GM19395 (cell line): ENCODE measurements at regions not wholly inside any gene's neighbourhood (a gene's known extent, or its start where the extent isn't known, plus 50 kb on each side); places are given as distances from the start of the nearest gene placed in this dataset.

Experiments
- ATAC-seq: cut with Tn5 transposase; IDR thresholded peaks from one replicate; pipeline ENCODE4 v1.9.1; 2021; ENCODE audit warnings: mild to moderate bottlenecking, moderate library complexity; ENCODE audit not compliant: unreplicated experiment

DNA sequence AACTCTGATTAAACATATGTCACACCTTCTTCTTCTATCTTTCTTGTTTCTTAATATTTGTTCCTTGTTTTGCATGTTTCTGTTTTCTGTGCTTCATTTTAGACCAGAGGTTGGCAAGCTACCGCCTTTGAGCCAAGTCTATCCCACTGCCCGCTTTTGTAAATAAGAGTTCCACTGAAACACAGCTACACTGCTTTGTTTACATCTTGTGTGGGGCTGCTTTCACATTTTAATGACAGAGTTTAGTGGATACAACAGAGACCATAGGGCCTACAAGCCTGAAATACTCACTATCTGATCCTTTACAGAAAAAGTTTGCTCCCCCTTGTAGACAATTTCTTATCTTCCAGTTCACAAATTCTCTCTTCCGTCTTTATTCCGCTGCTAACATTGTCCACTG, 109.4 kb upstream of the SPACA1 start:
- no peak for ATAC-seq

GRCh38 chr6:87936065-87936464, 111.6 kb upstream of the SPACA1 start:
- no peak for ATAC-seq

DNA sequence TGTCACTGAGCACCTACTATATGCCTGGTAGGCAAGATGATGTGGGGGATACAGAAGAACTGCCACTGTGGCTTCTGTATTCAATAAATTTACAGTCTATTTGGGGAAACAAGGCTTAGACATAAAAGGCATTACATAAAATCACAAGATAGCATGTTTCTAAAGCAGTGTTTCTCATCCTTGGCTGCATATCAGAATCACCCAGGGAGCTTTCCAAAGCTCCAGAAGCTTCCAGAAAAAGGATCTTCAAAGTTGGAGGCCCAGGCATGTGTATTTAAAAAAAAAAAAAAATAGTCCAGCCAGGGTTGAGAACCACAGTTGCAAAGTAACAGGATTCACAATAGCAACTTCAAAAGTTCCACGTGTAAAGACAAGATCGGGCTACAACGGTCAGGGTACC, 112.4 kb upstream of the SPACA1 start:
- no peak for ATAC-seq

DNA sequence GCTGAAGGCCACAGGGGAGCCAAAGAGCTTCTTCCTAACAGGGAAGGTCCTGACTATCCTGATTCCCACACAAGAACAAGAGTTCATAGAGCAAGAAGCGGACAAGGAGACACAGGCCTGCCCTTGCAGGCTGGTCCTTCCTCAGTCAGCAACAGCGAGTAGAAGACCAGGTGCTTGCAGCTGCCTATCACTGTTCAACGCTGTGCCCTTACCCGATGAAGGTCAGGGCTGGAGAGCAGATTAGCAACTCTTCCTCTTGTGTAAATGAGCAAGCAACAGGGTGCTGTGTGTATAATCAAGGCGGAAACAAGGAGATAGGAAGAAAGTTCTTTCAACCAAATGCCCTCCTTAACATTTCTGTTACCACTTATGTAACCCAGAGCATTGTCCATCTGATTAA, 115.3 kb upstream of the SPACA1 start:
- no peak for ATAC-seq

GRCh38 chr6:87929843-87930288, 117.8 kb upstream of the SPACA1 start:
- peak; percentile 62 for ATAC-seq

- no peak for ATAC-seq
Observed at GRCh38 chr6:87926687-87927086, 121.0 kb upstream of the SPACA1 start.

DNA sequence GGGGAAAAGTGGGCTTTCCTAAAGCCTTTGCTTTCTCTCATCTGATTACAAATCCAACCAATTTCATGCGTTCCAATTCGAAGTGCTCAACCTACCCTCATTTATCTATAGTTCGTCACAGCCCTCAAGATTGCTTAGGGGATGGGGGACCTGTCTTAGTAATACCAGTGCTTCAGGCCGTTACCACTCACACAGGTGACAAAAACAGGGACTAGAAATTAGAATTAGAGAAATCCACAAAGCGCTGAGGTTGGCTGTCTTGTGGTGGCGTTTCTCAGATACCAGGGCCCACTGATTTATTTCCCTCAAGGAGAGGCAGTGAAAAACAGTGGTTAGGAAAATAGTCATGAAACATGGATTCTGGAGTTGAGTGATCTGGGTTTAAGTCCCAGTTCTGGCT, 121.6 kb upstream of the SPACA1 start:
- ATAC-seq: no peak

DNA sequence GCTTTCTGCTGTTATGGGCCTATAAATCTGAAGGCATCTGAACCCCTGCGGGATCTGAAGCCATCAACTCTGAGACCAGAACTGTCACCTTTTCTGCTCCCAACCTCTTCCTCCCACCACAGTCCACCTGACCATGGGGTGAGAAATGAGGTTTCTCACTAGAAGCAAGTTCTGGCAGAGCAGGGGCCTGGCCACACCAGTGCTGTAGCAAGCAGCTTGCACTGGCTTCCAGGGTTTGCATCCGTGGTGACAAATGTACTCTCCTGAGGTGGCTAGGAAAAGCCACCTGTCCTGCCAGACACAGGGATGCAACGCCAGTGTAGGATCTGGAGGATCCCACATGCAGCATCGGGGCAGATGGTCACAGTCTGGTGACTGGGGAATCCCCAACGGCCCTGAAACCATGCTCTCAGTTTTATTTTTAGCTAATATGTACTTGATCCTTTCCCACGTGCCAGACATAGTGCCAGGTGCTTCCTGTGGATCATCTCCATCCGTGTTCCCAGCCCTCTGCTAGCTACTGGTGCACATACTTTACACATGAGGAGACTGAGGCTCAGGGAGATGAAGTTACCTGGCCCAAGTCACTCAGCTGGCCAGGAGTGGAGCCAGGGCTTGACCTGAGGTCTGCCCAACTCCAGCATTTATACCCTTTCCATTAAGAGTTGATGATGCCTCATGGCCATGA, 122.1 kb upstream of the SPACA1 start:
- peak; percentile 58 for ATAC-seq

DNA sequence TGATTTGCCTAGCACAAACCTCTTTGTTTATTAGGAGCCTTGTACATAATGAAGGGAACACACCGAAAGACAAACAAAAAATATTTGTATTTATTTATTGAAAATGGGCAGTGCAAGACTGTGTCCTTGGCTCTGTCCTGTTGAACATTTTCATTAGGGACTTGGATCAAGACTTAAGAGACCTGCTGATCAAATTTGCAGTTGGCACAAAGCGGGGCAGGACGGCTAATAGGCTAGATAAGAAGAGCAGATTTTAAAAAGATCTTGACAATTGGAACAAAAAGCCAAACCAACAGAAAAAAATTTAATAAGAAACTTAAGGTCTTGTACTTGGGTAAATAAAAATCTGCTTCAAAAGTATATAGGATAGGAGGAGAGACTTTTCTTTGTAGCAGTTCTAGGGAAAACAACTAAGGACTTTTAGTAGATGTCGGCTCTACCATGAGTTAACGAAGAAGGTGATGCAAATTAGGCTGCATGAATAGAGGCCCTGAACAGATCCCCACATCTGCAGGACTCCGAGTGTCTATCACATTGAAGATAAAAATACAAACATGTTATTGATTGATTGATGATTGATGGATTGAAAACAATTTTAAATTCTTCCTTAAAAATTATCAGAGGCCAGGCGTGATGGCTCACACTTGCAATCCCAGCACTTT, 124.1 kb upstream of the SPACA1 start:
- ATAC-seq: no peak

GRCh38 chr6:87922947-87923330, 124.7 kb upstream of the SPACA1 start:
- peak; percentile 79 for ATAC-seq

- ATAC-seq: peak; percentile 28
Observed at GRCh38 chr6:87922196-87922946, 125.3 kb upstream of the SPACA1 start.

DNA sequence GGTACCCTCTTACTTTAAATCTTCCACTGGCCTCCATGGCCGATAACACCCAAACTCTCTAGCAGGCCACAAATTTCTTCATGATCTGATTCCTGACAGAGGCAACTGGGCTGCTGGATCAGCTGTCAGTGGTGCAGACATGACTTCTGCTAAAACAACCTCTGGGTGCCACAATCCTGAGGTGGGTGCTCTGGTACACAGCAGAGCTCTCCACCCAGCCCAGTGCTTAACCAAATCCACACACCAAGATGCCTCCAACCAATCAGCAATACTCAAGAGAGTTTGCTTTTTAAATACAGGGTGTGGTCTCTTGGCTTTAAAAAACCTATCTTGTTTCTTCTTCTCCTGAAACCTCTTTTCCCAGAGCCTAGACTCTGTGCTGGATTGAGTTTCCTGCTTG, 126.6 kb upstream of the SPACA1 start:
- no peak for ATAC-seq

- no peak for ATAC-seq
Observed at GRCh38 chr6:87920245-87920644, 127.4 kb upstream of the SPACA1 start.

DNA sequence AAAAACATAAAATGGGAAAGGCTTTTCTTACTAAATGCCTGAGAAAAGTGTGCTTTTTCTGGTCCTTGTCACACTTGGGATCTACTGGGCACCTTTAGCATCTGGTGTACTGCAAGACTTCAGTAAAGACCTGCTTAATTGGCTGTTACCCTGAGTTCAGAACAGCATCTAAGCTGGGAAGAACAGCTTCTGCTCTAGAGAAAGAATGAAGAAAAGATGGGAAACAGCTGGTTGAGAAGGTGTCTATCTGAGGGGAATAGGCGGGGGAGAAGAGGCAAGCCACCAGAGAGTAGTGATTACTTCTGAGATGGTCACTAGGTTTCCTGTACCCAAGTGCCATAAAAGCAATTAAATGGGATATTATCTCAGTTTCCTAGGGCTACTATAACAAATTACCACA, 128.2 kb upstream of the SPACA1 start:
- no peak for ATAC-seq

- no peak for ATAC-seq
Observed at GRCh38 chr6:87919001-87919400, 128.6 kb upstream of the SPACA1 start.

DNA sequence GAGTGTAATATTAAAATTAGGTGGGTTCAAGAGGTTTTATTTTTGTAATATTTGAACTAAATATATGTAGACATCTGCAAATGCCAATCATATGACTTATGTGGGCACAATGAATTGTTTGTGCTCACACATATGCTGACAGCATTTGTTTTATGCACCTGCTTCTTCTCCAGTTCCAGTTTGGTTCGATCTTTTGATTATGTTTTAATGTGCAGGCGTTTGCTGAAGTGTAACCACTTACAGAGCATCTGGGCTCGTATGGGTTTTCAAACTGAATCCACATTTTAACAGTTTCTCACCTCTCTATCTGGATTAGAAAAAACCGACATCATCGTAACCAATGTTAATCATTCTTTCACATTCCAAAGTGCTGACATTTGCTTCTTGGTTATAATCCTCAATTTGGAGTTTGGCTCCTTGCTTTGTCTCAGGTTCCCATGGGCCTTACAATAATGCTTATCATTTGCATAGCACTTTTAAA, 129.1 kb upstream of the SPACA1 start:
- no peak for ATAC-seq

GRCh38 chr6:87917886-87918285, 129.8 kb upstream of the SPACA1 start:
- ATAC-seq: no peak

GRCh38 chr6:87916446-87916845, 131.2 kb upstream of the SPACA1 start:
- no peak for ATAC-seq

- ATAC-seq: peak; percentile 86
Observed at GRCh38 chr6:87914637-87915395, 132.8 kb upstream of the SPACA1 start.

GRCh38 chr6:87913974-87914373, 133.7 kb upstream of the SPACA1 start:
- ATAC-seq: no peak

- ATAC-seq: no peak
Observed at GRCh38 chr6:87912102-87912501, 135.5 kb upstream of the SPACA1 start.
